ENCODE measurements at regions not wholly inside any gene's neighbourhood (a gene's known extent, or its start where the extent isn't known, plus 50 kb on each side); places are given as distances from the start of the nearest gene placed in this dataset.

GRCh38 chr17:73773702-73774101 is 129.5 kb upstream of the SDK2 start:
- Histone ChIP-seq H3K9me3 (ENCODE audit: control insufficient read depth, insufficient read depth, low read length) (no peaks in the 10 kb centered on the region), H3K4me3 (ENCODE audit: low read length) (no peak overlapping the region), H3K27me3 (ENCODE audit: control insufficient read depth, insufficient read depth, low read length) (no peaks in the 10 kb centered on the region), H3K36me3 (ENCODE audit: control insufficient read depth, insufficient read depth, low read length) (no peaks in the 10 kb centered on the region), H3K27ac (ENCODE audit: low read length) (no peak overlapping the region), H3K4me1 (ENCODE audit: control insufficient read depth, insufficient read depth, low read length) (no peaks in the 10 kb centered on the region)
- intact Hi-C loops (cut with micrococcal nuclease), result no loop called here
- TF ChIP-seq, protein P1, sequence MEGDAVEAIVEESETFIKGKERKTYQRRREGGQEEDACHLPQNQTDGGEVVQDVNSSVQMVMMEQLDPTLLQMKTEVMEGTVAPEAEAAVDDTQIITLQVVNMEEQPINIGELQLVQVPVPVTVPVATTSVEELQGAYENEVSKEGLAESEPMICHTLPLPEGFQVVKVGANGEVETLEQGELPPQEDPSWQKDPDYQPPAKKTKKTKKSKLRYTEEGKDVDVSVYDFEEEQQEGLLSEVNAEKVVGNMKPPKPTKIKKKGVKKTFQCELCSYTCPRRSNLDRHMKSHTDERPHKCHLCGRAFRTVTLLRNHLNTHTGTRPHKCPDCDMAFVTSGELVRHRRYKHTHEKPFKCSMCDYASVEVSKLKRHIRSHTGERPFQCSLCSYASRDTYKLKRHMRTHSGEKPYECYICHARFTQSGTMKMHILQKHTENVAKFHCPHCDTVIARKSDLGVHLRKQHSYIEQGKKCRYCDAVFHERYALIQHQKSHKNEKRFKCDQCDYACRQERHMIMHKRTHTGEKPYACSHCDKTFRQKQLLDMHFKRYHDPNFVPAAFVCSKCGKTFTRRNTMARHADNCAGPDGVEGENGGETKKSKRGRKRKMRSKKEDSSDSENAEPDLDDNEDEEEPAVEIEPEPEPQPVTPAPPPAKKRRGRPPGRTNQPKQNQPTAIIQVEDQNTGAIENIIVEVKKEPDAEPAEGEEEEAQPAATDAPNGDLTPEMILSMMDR (IDR thresholded peaks at IDR 0.05), result no peak
- Mint-ChIP-seq H3K27ac (no peak overlapping the region), H3K27me3 (ENCODE audit: low read depth in 2 of 2) (peaks cover 0 to 8% of the 10 kb centered on the region in 2 donors), H3K36me3 (no peaks in the 10 kb centered on the region), H3K4me3 (no peak overlapping the region), H3K9me3 (no peaks in the 10 kb centered on the region), H3K4me1 (peaks cover 0 to 25% of the 10 kb centered on the region in 2 donors)
- DNase-seq (no peak), ATAC-seq (peak; percentile 29 to 64 (median 30))
- 62% methylated on average over 7 of the region's 7 CpGs for WGBS (ENCODE audit: insufficient coverage)

GRCh38 chr17:73774852-73775251 is 130.6 kb upstream of the SDK2 start:
- peaks cover 0 to 25% of the 10 kb centered on the region in 2 donors for H3K4me1 Mint-ChIP-seq
- Histone ChIP-seq H3K4me1 (ENCODE audit: control insufficient read depth, insufficient read depth, low read length) (no peaks in the 10 kb centered on the region), H3K9me3 (ENCODE audit: control insufficient read depth, insufficient read depth, low read length) (no peaks in the 10 kb centered on the region), H3K27me3 (ENCODE audit: control insufficient read depth, insufficient read depth, low read length) (no peaks in the 10 kb centered on the region), H3K4me3 (ENCODE audit: low read length) (no peak overlapping the region), H3K36me3 (ENCODE audit: control insufficient read depth, insufficient read depth, low read length) (no peaks in the 10 kb centered on the region), H3K27ac (ENCODE audit: low read length) (no peak overlapping the region)
- ATAC-seq (no peak), DNase-seq (no peak)
- H3K36me3 Mint-ChIP-seq, result no peaks in the 10 kb centered on the region
- no peaks in the 10 kb centered on the region for H3K9me3 Mint-ChIP-seq
- TF ChIP-seq, protein P1 (IDR thresholded peaks at IDR 0.05), result no peak
- peaks cover 0 to 8% of the 10 kb centered on the region in 2 donors for H3K27me3 Mint-ChIP-seq (ENCODE audit: low read depth in 2 of 2)
- WGBS (ENCODE audit: insufficient coverage), result 92% methylated on average over 6 of the region's 7 CpGs
- H3K27ac Mint-ChIP-seq, result peak overlapping the region in 1 of 2 donors; percentile 24
- no peak overlapping the region for H3K4me3 Mint-ChIP-seq
- intact Hi-C loops (cut with micrococcal nuclease), result no loop called here

DNA sequence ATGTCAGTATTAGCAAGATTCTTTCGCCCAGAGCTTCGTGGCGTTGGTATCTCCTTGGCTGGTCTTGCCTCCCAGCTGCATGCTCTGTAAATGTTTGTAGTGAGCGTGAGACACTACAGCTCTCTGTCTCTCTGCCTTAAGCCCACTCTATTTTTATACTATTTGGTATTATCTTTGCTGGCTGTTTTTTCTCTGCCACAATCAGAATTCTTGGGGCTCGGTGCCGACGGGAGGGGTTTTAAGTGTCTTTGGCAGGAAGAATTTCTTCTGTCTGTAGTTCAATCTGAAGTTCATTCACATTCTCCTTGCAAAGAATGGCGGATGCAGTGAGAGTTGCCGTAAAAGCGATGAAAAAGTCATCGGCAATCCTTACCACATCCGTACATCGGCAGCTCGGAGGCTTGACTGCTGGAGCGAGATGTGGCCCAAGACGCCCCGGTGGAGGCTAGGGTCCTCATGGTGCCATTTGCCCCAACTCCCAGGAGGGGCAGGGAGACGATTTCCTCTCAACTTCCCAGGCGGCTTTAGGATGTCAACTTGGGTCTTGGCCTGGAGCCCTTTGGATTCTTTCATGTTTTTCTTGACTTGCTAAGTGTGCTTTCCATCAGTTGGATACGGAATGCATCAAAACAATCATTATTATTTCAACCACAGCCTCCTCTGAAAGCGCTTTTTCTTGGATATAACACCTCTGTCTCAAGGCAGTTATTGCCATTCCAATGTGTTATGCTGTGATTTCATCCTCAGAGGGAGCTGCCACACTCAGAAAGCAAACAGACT is 132.3 kb upstream of the SDK2 start:
- no peak overlapping the region for H3K27ac ChIP-seq (ENCODE audit: low read length)
- H3K36me3 Mint-ChIP-seq, result no peaks in the 10 kb centered on the region
- no peaks in the 10 kb centered on the region for H3K27me3 ChIP-seq (ENCODE audit: control insufficient read depth, insufficient read depth, low read length)
- 95% methylated on average over 20 of the region's 21 CpGs for whole genome bisulfite sequencing (ENCODE audit: insufficient coverage)
- no peak overlapping the region for H3K4me3 ChIP-seq (ENCODE audit: low read length)
- no peak overlapping the region for H3K4me3 Mint-ChIP-seq
- peaks cover 0 to 5% of the 10 kb centered on the region in 2 donors for H3K27me3 Mint-ChIP-seq (ENCODE audit: low read depth in 2 of 2)
- peaks cover 0 to 21% of the 10 kb centered on the region in 2 donors for H3K4me1 Mint-ChIP-seq
- H3K9me3 ChIP-seq (ENCODE audit: control insufficient read depth, insufficient read depth, low read length), result no peaks in the 10 kb centered on the region
- H3K4me1 ChIP-seq (ENCODE audit: control insufficient read depth, insufficient read depth, low read length), result no peaks in the 10 kb centered on the region
- no peak for ATAC-seq
- intact Hi-C loops (cut with micrococcal nuclease), result no loop called here
- no peaks in the 10 kb centered on the region for H3K36me3 ChIP-seq (ENCODE audit: control insufficient read depth, insufficient read depth, low read length)
- no peak for DNase-seq
- H3K27ac Mint-ChIP-seq, result no peak overlapping the region
- TF ChIP-seq, protein P1 (IDR thresholded peaks at IDR 0.05), result no peak
- H3K9me3 Mint-ChIP-seq, result no peaks in the 10 kb centered on the region

GRCh38 chr17:73777131-73777449 is 132.8 kb upstream of the SDK2 start:
- 86% methylated on average over 7 of the region's 7 CpGs for WGBS (ENCODE audit: insufficient coverage)
- Mint-ChIP-seq H3K27ac (no peak overlapping the region), H3K4me1 (peaks cover 0 to 17% of the 10 kb centered on the region in 2 donors), H3K27me3 (ENCODE audit: low read depth in 2 of 2) (peaks cover 0 to 2% of the 10 kb centered on the region in 2 donors), H3K36me3 (no peaks in the 10 kb centered on the region), H3K4me3 (no peak overlapping the region), H3K9me3 (no peaks in the 10 kb centered on the region)
- ATAC-seq, result no peak
- TF ChIP-seq, protein P1 (IDR thresholded peaks at IDR 0.05), result no peak
- no peaks in the 10 kb centered on the region for H3K9me3 ChIP-seq (ENCODE audit: control insufficient read depth, insufficient read depth, low read length)
- H3K27me3 ChIP-seq (ENCODE audit: control insufficient read depth, insufficient read depth, low read length), result no peaks in the 10 kb centered on the region
- H3K4me3 ChIP-seq (ENCODE audit: low read length), result no peak overlapping the region
- no peak for DNase-seq
- H3K4me1 ChIP-seq (ENCODE audit: control insufficient read depth, insufficient read depth, low read length), result no peaks in the 10 kb centered on the region
- no peaks in the 10 kb centered on the region for H3K36me3 ChIP-seq (ENCODE audit: control insufficient read depth, insufficient read depth, low read length)
- intact Hi-C loops (cut with micrococcal nuclease), result no loop called here
- no peak overlapping the region for H3K27ac ChIP-seq (ENCODE audit: low read length)
